Embryonic facial prominence (tissue), 1 donor: ENCODE measurements at regions not wholly inside any gene's neighbourhood (a gene's known extent, or its start where the extent isn't known, plus 50 kb on each side); places are given as distances from the start of the nearest gene placed in this dataset.

Experiments used
- DNase-seq: peaks from one replicate; pipeline ENCODE4 v3.0.0-alpha.2; 2016; ENCODE audit errors: extremely low spot score

DNA sequence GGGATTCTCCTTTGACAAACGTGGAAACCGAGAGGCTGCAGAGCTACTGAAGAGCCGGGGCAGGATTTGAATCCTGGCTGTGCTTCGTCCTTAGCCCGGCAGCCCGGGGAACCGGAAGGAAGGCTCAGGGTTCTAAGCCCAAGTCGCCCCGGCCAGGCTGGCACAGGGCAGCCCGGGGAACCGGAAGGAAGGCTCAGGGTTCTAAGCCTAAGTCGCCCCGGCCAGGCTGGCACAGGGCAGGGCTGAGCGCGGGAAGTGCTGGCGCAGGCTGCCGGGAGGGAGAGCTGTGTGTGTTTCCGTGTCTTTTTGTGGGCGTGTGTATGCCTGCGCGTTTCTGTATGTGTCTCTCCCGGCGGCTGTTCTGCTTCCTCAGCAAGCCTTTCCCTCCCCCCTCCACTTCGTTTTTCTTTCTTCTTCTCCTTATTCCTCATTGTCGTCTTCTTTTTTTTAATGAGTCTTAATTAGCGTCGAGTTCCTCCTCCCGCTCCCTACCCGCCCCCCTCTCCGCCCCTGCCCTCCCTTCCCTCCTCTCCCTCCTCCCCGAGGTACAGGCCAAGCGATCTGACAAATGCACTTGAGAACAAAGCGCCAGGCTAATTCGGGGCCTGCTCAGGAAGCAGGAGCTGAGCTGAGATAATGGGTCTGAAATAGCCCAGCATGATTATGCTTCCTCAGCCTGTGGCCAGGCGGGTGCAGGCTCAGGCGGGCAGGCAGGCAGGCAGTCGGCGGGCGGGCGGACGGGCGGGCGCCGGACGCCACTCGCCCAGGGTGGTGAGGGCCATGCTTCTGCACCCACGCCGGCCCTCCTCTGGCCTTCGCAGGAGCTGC lies 65.9 kb downstream of the EFNB1 start:
- DNase-seq: peak; percentile 31

GRCh38 chrX:68894142-68894512 lies 65.3 kb downstream of the EFNB1 start:
- no peak for DNase-seq

DNA sequence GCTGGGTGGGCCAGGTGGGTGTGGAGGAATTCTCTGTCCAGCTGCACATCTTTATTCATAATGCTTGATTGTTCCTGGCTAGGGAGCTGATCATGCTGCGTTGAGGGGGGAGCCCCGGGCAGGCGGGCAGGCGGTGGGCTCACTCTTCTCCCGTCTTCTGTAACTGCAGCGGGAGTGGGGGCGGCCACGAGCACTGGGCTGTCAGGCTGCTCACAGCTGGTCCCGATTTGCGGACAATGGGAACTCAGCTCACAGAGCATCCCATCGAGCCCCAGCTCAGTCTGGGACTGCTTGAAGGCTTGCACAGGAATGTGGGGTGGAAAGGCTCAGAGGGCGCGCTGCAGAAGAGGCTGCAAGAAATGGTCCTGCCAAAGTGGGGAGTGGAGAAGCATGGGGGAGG lies 63.8 kb downstream of the EFNB1 start:
- DNase-seq: no peak

DNA sequence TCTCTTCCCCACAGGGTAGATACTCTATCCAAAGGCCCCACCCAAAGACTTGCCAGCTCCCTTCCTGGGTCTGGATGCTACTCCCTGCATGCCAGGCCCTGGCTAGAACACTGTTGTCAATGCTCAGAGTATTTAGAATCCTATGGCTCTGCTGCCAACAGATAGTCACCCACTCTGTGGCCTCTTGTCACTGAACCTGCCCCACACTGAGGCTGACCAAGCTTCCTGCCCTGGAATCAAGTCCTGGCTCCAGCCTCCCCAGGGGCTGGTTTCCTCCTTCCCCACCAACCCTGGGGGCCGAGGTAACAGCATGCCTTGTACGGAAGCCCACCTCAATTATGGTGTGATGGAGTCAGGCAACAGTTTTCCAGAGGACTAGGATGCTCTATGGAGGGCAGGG lies 63.3 kb downstream of the EFNB1 start:
- no peak for DNase-seq
